ENCODE measurements at regions not wholly inside any gene's neighbourhood (a gene's known extent, or its start where the extent isn't known, plus 50 kb on each side); places are given as distances from the start of the nearest gene placed in this dataset.

- no peak for FAIRE-seq
- H3K36me3 ChIP-seq (ENCODE audit: control insufficient read depth, insufficient read depth, low read length): no peaks in the 10 kb centered on the region
- TF ChIP-seq, protein P1, sequence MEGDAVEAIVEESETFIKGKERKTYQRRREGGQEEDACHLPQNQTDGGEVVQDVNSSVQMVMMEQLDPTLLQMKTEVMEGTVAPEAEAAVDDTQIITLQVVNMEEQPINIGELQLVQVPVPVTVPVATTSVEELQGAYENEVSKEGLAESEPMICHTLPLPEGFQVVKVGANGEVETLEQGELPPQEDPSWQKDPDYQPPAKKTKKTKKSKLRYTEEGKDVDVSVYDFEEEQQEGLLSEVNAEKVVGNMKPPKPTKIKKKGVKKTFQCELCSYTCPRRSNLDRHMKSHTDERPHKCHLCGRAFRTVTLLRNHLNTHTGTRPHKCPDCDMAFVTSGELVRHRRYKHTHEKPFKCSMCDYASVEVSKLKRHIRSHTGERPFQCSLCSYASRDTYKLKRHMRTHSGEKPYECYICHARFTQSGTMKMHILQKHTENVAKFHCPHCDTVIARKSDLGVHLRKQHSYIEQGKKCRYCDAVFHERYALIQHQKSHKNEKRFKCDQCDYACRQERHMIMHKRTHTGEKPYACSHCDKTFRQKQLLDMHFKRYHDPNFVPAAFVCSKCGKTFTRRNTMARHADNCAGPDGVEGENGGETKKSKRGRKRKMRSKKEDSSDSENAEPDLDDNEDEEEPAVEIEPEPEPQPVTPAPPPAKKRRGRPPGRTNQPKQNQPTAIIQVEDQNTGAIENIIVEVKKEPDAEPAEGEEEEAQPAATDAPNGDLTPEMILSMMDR (IDR thresholded peaks at IDR 0.05; ENCODE audit: insufficient read depth, low read length, severe bottlenecking): no peak
Measured at GRCh38 chr4:92099861-92100260, 203.9 kb upstream of the GRID2 start.

GRCh38 chr4:92100975-92101374, 202.8 kb upstream of the GRID2 start:
- H3K4me3 ChIP-seq (ENCODE audit: low read depth, low read length): no peak overlapping the region
- DNase-seq (ENCODE audit: low read depth) (peak; percentile 25), FAIRE-seq (no peak)
- no peaks in the 10 kb centered on the region for H3K36me3 ChIP-seq (ENCODE audit: control insufficient read depth, insufficient read depth, low read length)
- TF ChIP-seq, protein P1 (IDR thresholded peaks at IDR 0.05; ENCODE audit: insufficient read depth, low read length, severe bottlenecking): no peak
- H3K27me3 ChIP-seq (ENCODE audit: control insufficient read depth, insufficient read depth, low read length): no peaks in the 10 kb centered on the region

More at GRCh38 chr4:92099861-92100260, 203.9 kb upstream of the GRID2 start:
- Histone ChIP-seq H3K4me3 (ENCODE audit: low read depth, low read length) (no peak overlapping the region), H3K27me3 (ENCODE audit: control insufficient read depth, insufficient read depth, low read length) (no peaks in the 10 kb centered on the region)
- DNase-seq (ENCODE audit: low read depth): no peak

DNA sequence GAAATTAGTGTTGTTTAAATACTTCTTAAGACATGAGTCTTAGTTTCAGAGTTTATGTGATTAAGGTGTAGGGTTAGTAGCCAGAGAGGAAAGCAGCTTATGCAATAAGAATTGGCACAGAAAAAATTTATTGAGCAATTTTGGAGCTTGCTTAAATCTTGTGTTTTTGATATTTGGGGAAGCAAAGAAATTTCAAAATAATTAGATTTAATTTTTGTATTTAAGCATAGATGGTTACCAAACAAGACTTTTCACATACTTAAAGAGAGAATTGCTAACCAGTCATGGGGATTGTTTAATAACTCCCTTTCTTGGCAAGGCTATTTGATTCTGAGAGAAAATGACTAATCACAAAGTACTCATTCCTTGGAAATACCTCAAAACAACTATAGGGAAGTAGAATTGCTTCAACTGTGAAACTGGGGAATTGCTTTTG, 202.0 kb upstream of the GRID2 start:
- Histone ChIP-seq H3K4me3 (ENCODE audit: low read depth, low read length) (no peak overlapping the region), H3K36me3 (ENCODE audit: control insufficient read depth, insufficient read depth, low read length) (no peaks in the 10 kb centered on the region), H3K27me3 (ENCODE audit: control insufficient read depth, insufficient read depth, low read length) (no peaks in the 10 kb centered on the region)
- TF ChIP-seq, protein P1 (IDR thresholded peaks at IDR 0.05; ENCODE audit: insufficient read depth, low read length, severe bottlenecking): no peak
- no peak for FAIRE-seq
- peak; percentile 72 for DNase-seq (ENCODE audit: low read depth)

DNA sequence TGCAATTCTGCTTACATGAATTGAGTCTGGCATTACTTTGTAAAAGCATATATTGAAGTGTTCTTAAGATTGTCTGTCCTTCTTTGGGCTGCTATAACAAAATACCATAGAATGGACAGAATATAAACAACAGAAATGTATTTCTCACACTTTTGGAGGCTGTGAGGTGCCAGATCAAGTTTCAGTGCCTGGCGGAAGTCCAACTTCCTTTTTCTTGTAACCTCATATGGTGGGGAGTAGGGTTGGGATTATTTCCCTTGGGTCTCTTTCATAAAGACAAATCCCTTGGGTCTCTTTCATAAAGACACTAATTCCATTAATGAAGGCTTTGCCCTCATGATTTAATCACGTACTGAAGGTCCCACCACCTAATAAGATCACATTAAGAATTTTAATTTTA, 199.3 kb upstream of the GRID2 start:
- Histone ChIP-seq H3K27me3 (ENCODE audit: control insufficient read depth, insufficient read depth, low read length) (no peaks in the 10 kb centered on the region), H3K36me3 (ENCODE audit: control insufficient read depth, insufficient read depth, low read length) (no peaks in the 10 kb centered on the region), H3K4me3 (ENCODE audit: low read depth, low read length) (no peak overlapping the region)
- FAIRE-seq (no peak), DNase-seq (ENCODE audit: low read depth) (peak; percentile 7)
- TF ChIP-seq, protein P1 (IDR thresholded peaks at IDR 0.05; ENCODE audit: insufficient read depth, low read length, severe bottlenecking): no peak

- DNase-seq (ENCODE audit: low read depth): no peak
- no peak overlapping the region for H3K4me3 ChIP-seq (ENCODE audit: low read depth, low read length)
- TF ChIP-seq, protein P1 (IDR thresholded peaks at IDR 0.05; ENCODE audit: insufficient read depth, low read length, severe bottlenecking): no peak
- no peak for FAIRE-seq
- H3K27me3 ChIP-seq (ENCODE audit: control insufficient read depth, insufficient read depth, low read length): no peaks in the 10 kb centered on the region
- no peaks in the 10 kb centered on the region for H3K36me3 ChIP-seq (ENCODE audit: control insufficient read depth, insufficient read depth, low read length)
Measured at GRCh38 chr4:92106816-92107215, 196.9 kb upstream of the GRID2 start.

GRCh38 chr4:92111493-92111892, 192.3 kb upstream of the GRID2 start:
- Histone ChIP-seq H3K36me3 (ENCODE audit: control insufficient read depth, insufficient read depth, low read length) (no peaks in the 10 kb centered on the region), H3K4me3 (ENCODE audit: low read depth, low read length) (no peak overlapping the region), H3K27me3 (ENCODE audit: control insufficient read depth, insufficient read depth, low read length) (no peaks in the 10 kb centered on the region)
- no peak for FAIRE-seq
- DNase-seq (ENCODE audit: low read depth): no peak
- TF ChIP-seq, protein P1 (IDR thresholded peaks at IDR 0.05; ENCODE audit: insufficient read depth, low read length, severe bottlenecking): no peak

All from bronchial epithelial cell (primary cell).